HEK293T (cell line): ENCODE measurements at regions not wholly inside any gene's neighbourhood (a gene's known extent, or its start where the extent isn't known, plus 50 kb on each side); places are given as distances from the start of the nearest gene placed in this dataset.

Experiments
- ARNT ChIP-seq: fragments of 450-650 bp; IDR thresholded peaks from 2 replicates; pipeline ENCODE4 v1.6.1; 2017; ENCODE audit warnings: mild to moderate bottlenecking
- ELF4 ChIP-seq: fragments of 450-650 bp; IDR thresholded peaks from 2 replicates; pipeline ENCODE4 v1.6.1; 2017; ENCODE audit warnings: antibody characterized with exemption
- FOXM1 ChIP-seq: fragments of 450-650 bp; IDR thresholded peaks from 2 replicates; pipeline ENCODE4 v1.6.1; 2017; ENCODE audit warnings: mild to moderate bottlenecking, borderline replicate concordance
- HDGF ChIP-seq: fragments of 450-650 bp; IDR thresholded peaks from 2 replicates; pipeline ENCODE4 v1.6.1; 2017; ENCODE audit warnings: antibody characterized with exemption, borderline replicate concordance
- NFRKB ChIP-seq: fragments of 450-650 bp; IDR thresholded peaks from 2 replicates; pipeline ENCODE4 v1.6.1; 2016; ENCODE audit warnings: mild to moderate bottlenecking, moderate library complexity
- SUZ12 ChIP-seq: fragments of 450-650 bp; IDR thresholded peaks from 2 replicates; pipeline ENCODE4 v1.6.1; 2016; ENCODE audit warnings: mild to moderate bottlenecking

GRCh38 chr5:174522480-174523260 is 201.7 kb upstream of the MSX2 start:
- no peak for TF ChIP-seq NFRKB
- TF ChIP-seq ELF4, result no peak
- no peak for TF ChIP-seq SUZ12
- TF ChIP-seq ARNT, result no peak
- TF ChIP-seq HDGF, result no peak
- TF ChIP-seq FOXM1, result no peak
